Brain pericyte (primary cell): ENCODE measurements at regions not wholly inside any gene's neighbourhood (a gene's known extent, or its start where the extent isn't known, plus 50 kb on each side); places are given as distances from the start of the nearest gene placed in this dataset.

Experiments used
- DNase-seq: peaks from one replicate; pipeline ENCODE4 v3.0.0-alpha.2; 2012; ENCODE audit warnings: low read depth, low spot score

DNA sequence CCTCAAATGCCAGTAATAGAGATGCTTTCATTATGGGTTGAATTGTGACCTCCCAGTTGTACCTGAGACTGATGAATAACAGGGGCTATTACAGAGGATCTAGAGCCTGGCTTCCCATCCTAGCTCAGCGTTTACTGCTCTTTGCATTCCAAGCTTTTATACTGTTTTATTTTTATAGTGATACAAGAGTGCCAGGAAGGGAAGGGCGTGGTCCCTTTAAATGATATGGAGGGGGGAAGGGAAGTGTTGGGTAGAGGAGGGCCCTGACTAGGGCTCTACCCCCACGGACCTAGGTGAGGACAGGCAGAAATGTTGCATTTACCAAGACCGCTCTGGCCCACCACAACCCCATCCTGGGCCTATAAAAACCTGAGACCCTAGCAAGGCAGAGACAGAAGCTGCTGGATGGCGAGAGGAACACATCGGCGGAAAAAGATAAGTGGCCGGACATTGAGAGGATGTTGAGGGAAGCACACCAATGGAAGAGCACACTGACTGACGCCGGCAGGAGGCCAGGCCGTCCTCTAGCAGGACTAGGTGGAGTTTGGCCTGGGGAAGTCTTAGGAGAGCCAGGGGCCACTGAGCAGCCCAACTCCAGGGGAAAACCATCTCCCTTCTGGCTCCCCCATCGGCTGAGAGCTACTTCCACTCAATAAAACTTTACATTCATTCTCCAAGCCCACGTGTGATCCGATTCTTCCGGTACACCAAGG is 1025.9 kb downstream of the TTLL7 start:
- DNase-seq, result no peak

DNA sequence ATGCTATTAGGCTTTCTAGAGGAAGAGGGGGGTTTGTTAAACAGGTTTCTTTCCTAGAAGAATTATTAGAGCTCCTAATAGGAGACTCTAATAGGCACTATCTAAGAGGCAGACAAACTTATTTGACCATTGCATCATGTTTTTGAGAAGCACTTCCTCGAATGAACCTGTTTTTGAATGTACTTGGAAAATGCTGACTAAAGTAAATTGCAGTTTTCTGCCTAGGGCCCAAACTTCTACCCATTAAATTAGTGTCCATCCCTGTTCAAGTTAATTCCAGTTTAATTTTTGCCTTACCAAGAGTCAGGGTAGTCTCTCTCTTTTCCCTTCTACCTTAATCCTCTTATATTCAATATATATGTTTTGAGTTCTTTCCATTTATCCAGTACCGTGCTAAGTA is 1029.6 kb downstream of the TTLL7 start:
- no peak for DNase-seq

DNA sequence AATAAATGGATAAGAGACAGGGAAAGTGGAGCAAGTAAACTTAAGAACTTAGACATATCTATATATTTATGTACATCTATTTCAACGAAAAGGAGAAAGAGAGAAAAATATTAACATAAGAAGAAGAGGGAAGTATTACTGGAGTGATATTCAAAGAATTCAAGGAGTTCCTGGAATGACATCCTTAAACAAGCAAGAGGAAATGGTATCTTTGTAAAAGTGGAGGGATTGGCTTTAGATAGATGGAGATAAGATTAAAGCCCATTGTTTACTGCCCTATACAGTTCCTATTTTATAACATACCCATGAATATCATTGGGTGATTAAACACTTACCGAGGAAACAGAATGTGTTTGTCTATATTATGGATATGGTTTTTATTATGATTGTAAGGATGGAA is 1036.3 kb downstream of the TTLL7 start:
- no peak for DNase-seq

DNA sequence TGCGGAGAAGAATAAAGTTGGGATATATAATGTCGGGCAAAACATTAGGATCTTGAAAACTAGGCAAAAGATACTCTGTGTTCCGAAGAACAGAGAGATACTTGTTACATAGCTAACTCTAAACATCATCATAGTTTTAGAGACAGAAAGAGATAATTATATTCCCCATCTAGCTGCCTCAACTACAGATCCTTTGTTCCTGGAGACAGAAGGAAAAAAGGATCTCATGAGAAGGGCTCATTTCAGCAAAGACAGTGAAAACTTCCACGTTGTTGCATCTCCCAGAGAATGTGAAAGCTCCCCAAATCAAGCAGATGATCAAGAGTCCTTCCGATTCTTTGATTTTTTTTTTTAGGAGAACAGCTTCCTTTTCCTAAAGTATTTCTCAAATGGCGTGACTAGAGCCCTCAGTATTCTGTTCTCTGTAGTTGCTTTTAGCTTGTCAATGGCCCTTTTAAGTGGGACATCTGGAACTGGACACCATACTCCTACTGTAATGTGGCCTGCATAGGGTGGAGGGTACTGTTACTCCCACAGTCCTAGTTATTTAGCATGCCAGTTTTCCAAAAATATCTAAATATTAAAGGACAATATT is 1048.2 kb downstream of the TTLL7 start:
- no peak for DNase-seq

DNA sequence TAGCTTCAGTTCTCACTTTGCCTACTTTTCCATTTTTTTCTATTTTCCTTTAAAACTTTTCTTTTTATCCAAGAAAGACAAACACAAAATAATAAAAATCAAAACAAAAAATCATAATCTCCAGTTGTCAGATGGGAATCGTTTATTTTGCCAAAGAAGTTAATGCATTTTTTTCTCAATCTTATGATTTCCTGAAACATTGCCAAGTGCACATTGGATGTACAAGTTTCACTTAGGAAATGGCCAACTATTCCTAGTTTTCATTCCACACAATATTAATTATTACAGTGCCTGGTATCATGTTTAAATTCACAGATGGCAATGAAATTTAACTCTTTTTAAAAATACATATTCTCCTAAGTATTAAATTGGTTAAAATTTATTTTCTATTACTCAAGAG is 1050.5 kb downstream of the TTLL7 start:
- DNase-seq, result no peak

DNA sequence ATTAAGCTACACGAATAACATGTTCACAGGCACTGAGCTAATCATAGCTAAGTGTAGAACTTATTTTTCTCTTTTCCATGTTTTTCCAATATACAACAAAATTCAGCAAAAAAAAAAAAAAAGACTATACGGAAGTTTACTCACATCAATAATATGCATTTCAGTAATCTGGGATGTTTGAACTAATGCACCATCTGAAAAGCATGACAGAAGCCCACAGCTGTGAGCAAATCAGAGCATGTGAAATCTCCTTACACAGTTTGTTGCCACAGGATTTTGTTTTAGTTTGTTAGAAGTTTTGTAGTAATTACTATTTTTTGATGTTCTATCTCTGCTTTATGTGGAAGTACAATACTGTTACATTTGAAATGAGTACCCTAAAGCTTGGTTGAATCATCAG is 1051.7 kb downstream of the TTLL7 start:
- no peak for DNase-seq

DNA sequence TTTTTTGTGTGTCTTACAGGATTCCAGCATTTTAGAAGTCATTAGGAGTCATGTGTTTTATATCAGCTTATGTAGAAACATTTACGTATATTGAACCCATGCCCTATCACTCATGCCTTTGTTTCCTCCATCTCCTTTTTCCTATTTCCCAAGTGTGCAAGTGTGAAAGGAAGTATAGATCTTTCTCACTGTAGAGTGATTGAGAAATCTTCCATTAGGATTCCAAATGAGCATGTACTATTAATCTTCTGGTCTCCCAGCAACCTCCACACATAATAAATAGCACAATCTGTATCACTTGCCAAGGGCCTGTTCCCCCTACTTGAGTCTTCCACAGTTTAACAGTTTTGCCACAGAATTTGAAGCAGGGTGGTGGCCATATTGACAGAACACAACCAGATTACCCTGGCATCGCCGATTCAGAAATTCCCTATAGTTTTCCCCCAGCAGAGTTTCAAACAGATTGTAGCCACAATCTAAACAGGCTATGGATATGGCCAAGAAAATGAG is 1052.8 kb downstream of the TTLL7 start:
- no peak for DNase-seq

DNA sequence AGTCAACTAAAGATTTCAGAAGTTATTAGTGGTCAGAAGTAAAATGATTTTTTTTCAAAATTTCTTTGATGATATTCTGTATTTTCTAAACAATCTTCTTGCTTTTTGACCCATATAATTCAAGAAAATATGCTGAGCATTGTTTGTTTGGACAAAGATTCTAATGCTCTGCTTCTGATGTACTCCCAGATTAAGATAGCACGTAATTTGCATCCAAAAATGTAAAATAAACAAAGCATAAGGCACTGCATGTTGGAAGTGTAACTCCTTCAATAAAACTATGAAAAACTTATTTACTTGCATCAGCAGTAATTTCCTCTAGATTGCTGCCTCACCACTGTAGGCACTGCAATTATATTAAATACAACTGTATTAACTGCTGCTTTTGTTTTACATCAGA is 1054.1 kb downstream of the TTLL7 start:
- DNase-seq, result no peak

DNA sequence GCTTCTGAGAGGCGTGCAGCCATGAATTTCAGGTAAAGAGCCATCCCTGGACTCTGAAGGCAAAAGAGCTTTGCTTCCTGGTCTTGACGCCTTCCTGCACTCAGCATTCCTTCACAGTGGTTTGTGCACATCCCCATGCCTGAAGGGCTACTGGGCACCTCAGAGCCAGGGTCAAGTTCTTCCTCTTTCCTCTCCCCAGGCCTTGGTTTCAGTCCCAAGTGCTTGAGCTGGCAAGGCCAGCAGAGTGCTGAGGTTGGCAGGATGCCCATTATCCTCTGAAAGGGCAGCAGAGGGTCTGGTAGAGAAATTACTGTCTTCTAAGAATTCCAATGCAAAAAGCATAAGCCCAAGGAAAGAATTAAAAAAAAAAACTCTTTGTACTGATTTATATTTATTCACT is 1064.9 kb downstream of the TTLL7 start:
- DNase-seq, result no peak

DNA sequence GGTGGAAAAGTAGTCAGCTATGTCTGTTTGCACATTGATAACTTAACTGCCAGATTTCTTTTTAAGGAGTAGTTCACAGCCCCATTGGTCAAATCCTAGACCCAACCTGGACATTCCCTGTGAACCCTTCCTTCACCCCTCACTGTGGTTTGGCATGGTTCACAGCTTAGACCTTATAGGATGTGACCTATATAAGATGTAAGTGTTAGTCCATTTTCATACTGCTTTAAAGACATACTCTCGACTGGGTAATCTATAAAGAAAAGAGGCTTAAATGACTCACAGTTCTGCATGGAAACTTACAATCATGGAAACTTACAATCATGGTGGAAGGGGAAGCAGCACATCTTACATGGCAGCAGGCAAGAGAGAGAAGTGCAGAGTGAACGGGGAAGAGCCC is 1066.2 kb downstream of the TTLL7 start:
- no peak for DNase-seq

DNA sequence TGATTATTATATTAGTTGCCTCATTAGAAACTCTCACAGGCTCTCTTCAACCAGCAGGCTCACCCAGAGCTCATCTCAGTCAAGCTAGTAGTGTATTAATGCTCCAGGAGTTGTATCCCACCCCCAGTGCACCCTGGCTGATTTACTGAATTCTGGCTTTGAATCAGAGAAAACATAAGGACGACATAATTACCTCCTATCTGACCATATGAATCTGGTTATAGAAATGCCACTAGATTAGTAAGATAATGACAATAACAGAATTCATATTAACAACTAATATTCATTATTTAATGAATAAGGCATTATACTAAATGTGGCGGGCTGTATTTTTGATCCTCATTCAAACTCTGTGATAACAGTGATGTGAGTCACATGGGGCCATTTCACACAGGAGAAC is 1066.7 kb downstream of the TTLL7 start:
- no peak for DNase-seq

DNA sequence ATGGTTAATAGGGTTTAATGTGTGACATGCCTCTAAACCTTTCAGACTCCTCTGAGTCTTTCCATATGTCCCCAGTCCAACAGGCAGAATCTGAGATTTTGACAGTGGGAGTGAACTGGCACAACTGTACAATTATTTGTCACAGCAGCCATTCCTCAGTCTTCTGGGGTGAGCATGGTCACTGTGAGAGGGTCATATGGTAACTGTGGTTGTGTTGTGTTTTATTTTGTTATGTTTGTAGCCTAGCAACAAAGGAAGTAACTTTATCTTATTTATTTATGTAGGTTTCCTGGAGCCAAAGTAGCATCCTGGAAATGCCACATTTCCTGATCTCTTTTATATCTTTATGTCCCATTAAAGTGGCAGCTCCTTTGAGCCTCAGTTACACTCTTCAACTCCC is 1067.9 kb downstream of the TTLL7 start:
- DNase-seq, result no peak

DNA sequence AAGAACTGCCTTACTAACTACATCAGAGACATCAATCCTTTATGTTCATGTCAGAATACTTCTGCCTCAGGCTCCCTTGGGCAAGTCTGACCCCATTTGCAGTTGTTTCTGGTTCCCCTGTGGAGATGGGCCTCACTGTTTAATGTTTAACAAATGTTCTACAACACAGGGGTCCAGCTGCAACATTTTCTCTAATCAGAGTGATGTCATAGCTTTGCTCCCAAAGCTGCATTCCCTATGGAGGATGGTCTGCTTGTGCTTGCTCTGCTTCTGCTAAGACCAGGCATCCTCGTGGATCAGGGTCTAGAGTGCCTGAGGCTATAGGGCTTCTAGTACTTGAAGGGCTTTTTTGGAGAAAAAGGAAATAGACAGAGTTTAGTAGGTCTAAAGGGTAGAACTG is 1071.2 kb downstream of the TTLL7 start:
- DNase-seq, result peak; percentile 50

DNA sequence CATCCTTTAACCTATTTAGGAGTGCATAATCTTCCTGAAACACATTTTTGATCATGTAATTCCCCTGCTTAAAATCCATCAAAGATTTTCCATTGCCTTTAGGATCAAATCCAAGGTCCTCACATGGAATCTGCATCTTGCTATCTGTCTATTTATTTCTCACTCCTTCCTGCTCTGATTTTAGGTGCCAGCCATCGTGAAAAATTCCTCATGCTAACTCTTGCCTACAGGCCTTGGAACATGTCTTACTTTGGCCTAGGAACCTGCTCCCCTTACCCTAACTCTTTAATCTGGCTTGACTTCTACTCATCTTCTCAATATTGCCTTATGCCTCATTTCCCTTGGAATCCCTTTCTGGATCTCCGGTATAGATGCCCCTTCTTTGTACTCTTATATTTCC is 1074.3 kb downstream of the TTLL7 start:
- DNase-seq, result no peak

DNA sequence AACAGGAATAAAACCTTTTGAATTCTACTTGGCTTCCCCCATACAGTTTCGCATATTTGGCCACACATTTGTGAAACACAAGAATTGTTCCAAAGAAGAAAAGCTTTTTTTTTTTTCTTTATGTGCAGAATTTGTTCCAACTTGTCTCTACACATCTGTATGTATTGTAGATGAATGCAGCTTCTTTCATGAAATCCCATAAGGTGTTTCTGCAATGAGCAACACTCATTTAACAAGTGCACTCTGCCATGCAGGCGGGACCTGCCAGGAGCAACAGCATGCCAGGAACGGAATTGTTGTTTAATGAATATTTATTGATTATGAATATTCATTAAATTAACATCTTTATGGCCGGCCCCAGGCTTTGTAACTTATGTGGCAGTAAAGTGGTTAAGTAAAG is 1075.0 kb downstream of the TTLL7 start:
- no peak for DNase-seq

DNA sequence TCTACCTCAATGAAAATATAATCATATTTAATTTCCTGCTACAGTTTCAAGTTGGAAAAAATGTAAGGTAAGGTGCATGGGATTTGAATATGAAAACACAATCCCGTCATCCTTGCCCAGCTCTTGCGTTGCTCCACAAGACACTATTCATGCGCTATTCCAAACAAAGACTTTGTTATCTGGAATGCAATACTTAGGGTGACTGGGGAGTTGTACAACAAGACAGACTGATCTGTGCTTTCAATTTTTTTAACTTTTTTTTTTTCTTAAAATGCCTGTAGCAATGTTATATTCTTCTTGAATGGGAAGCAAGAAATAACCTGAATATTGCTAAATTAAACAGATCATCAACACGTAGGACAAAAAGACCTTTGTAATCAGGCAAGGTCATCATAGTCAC is 1077.2 kb downstream of the TTLL7 start:
- DNase-seq, result no peak

DNA sequence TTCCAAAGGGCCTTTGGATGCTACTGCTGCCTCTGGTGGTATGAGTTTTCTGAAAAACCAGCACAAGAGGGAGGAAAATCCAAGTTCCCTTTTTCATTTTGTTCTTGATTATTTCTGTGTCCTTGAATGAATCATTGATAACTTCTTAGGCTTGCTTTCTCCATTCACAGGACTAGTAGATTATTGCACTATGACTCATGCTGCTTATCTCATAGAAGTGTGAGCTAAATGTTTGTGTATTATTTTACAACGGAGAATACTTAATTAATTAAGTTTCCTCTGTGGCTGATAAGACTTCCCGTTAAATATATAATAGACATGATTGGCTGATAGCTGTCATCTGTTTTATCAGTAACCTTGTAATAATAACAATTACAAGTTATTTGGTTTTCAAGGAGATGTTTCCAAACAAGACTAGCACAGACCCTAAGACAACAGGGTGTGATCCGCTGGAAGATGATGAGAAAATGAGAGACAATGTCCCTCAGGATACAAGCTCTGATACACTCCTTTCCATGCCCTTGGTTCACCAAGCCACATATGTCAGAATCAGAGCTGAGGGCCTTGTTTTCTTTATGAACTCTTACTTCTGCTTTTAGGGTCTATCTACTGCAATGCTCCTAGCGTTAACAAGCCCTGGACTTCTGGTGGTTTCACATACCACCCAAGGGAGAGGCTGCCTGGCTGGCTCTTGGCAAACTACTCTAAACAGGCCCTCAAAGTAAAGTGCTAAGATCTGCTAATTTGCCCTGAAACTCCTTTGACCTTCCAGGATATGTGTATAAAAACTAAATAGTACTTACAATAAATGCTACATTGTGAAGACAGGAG is 1078.3 kb downstream of the TTLL7 start:
- DNase-seq, result no peak

DNA sequence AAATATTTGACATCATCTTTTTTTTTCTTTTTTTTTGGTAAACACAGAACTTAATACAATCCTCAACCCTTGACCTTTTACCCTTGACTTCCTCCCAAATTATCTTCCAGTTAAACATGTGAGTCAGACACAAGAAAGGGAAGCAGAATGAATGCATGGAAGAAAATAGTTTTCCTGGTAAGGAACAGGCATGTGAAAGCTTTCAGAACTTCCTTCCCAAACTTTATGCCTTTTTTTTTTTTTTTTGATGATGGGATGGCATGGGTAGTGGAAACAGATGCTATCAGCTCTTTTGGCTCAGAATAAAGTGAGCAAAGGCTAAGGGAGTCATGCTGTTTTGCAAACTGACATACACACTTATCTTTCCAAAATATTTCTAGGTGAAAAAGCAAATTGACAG is 1079.1 kb downstream of the TTLL7 start:
- DNase-seq, result no peak

DNA sequence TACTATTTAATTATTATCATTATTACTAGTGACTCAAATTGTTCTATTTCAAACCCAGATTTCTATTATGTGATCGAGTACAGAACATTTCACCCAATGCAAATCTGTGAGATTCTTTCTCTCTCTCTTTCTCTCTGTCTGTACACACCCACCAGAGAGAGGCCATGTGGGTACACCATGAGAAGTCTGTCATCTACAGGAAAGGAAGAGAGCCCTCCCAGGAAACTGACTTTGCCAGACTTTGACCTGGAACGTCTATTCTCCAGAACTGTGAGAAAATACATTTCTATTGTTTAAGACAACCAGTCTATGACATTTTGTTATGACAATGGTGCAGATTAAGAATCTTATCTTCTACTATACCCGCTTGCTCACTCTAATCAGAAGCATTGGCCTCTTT is 1091.6 kb downstream of the TTLL7 start:
- DNase-seq, result no peak

DNA sequence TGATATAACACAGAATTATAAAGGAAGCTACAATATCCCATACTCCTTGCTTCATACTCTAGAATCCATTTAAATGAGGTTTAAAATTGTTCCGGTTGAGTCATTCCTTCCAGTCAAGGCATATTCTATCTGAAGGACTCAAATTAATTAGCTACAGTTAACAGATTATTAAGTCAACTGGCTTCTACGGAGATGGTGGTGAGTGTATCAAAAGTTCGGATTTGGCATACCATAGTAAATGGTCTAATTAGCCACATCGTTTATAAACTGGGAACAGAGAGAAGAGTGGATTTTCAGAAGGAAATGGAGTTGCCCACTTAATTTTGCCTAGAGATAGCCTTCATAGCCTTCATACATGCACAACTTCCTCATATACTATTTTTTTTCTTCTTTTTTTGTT is 1095.3 kb downstream of the TTLL7 start:
- no peak for DNase-seq

DNA sequence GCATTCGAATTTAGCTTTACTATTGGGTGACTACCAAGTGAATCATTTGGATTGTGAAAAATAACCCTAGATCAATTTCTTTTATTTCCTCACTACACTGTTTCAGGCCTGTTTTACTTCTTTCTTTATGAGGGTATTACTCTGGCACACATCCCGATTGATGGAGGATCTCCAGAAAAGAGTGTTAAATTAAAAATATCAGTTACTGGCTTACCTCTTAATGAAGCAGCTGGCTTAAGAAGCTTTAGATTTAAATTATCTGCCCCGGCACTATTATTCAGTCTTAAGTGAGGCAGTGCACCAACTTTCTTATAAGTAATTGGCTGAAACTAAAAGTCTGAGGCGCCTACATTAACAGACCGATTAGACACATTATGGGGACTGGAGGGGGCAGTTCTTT is 1097.4 kb downstream of the TTLL7 start:
- DNase-seq, result no peak

DNA sequence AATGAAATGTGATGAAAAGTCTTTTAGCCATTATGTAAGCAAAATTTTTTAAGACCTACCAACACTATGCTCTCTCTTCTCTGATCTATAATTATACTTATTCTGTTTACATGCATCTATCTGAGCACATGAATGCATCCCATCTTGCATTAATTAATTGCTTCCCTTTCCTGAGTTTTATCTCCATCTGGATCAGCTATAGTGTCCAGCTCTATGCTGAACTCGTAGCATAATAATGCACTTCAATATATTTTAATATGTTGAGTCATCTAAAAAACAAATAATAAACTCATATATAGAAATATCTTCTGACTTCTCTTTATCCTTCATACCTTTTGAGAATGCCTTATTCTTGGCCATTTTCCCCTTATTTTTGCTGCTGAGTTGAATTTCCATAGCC is 1097.8 kb downstream of the TTLL7 start:
- no peak for DNase-seq

DNA sequence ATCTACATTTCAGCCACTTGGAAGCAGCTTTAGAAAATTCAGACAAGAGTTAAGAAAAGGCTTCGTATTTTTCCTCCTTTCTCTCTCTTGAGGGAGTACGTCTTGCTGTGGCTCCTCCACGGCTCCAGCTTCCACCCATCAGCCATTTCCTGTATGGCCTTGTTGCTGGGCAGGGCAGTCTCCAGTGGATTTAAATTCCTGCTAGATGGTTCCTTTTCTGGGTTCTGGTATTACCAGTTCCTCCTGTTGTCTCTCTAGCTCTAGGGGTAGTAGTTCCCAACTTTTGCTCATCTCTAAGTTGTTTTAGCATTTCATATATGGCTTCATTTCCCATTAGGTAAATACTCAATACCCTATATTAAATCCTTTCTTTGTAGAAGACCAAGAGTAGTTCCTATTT is 1098.3 kb downstream of the ADGRL2 start:
- no peak for DNase-seq
